ENCODE measurements at regions not wholly inside any gene's neighbourhood (a gene's known extent, or its start where the extent isn't known, plus 50 kb on each side); places are given as distances from the start of the nearest gene placed in this dataset.

GRCh38 chr5:101430551-101430950 lies 527.5 kb upstream of the ST8SIA4 start:
- H3K9me3 ChIP-seq (ENCODE audit: control insufficient read depth in 1 of 2, low read length in 2 of 2) = no peaks in the 10 kb centered on the region
- H3K27me3 ChIP-seq (ENCODE audit: low read depth, low read length) = no peaks in the 10 kb centered on the region
- no peaks in the 10 kb centered on the region for H3K4me1 ChIP-seq (ENCODE audit: control insufficient read depth in 1 of 2, insufficient read depth in 2 of 2, low read length in 2 of 2)
- H3K4me3 ChIP-seq (ENCODE audit: low read depth in 1 of 2, low read length in 2 of 2) = no peak overlapping the region
- H3K36me3 ChIP-seq (ENCODE audit: control insufficient read depth in 1 of 2, insufficient read depth in 2 of 2, low read length in 2 of 2) = no peaks in the 10 kb centered on the region
- no peak overlapping the region for H3K27ac ChIP-seq (ENCODE audit: low read length)

GRCh38 chr5:101429241-101429640 lies 526.2 kb upstream of the ST8SIA4 start:
- no peaks in the 10 kb centered on the region for H3K36me3 ChIP-seq (ENCODE audit: control insufficient read depth in 1 of 2, insufficient read depth in 2 of 2, low read length in 2 of 2)
- H3K4me1 ChIP-seq (ENCODE audit: control insufficient read depth in 1 of 2, insufficient read depth in 2 of 2, low read length in 2 of 2) = no peaks in the 10 kb centered on the region
- no peaks in the 10 kb centered on the region for H3K27me3 ChIP-seq (ENCODE audit: low read depth, low read length)
- H3K9me3 ChIP-seq (ENCODE audit: control insufficient read depth in 1 of 2, low read length in 2 of 2) = no peaks in the 10 kb centered on the region
- no peak overlapping the region for H3K27ac ChIP-seq (ENCODE audit: low read length)
- no peak overlapping the region for H3K4me3 ChIP-seq (ENCODE audit: low read depth in 1 of 2, low read length in 2 of 2)

- Histone ChIP-seq H3K9me3 (ENCODE audit: control insufficient read depth in 1 of 2, low read length in 2 of 2) (no peaks in the 10 kb centered on the region), H3K27ac (ENCODE audit: low read length) (no peak overlapping the region), H3K4me1 (ENCODE audit: control insufficient read depth in 1 of 2, insufficient read depth in 2 of 2, low read length in 2 of 2) (no peaks in the 10 kb centered on the region), H3K27me3 (ENCODE audit: low read depth, low read length) (no peaks in the 10 kb centered on the region), H3K36me3 (ENCODE audit: control insufficient read depth in 1 of 2, insufficient read depth in 2 of 2, low read length in 2 of 2) (no peaks in the 10 kb centered on the region), H3K4me3 (ENCODE audit: low read depth in 1 of 2, low read length in 2 of 2) (no peak overlapping the region)
Measured at GRCh38 chr5:101425339-101425859, 522.3 kb upstream of the ST8SIA4 start.

- Histone ChIP-seq H3K27ac (ENCODE audit: low read length) (no peak overlapping the region), H3K4me1 (ENCODE audit: control insufficient read depth in 1 of 2, insufficient read depth in 2 of 2, low read length in 2 of 2) (no peaks in the 10 kb centered on the region), H3K4me3 (ENCODE audit: low read depth in 1 of 2, low read length in 2 of 2) (no peak overlapping the region), H3K36me3 (ENCODE audit: control insufficient read depth in 1 of 2, insufficient read depth in 2 of 2, low read length in 2 of 2) (no peaks in the 10 kb centered on the region), H3K9me3 (ENCODE audit: control insufficient read depth in 1 of 2, low read length in 2 of 2) (no peaks in the 10 kb centered on the region), H3K27me3 (ENCODE audit: low read depth, low read length) (no peaks in the 10 kb centered on the region)
Measured at GRCh38 chr5:101424530-101425175, 521.6 kb upstream of the ST8SIA4 start.

- no peak overlapping the region for H3K4me3 ChIP-seq (ENCODE audit: low read depth in 1 of 2, low read length in 2 of 2)
- H3K4me1 ChIP-seq (ENCODE audit: control insufficient read depth in 1 of 2, insufficient read depth in 2 of 2, low read length in 2 of 2) = peaks cover 0 to 6% of the 10 kb centered on the region in 2 donors
- no peaks in the 10 kb centered on the region for H3K36me3 ChIP-seq (ENCODE audit: control insufficient read depth in 1 of 2, insufficient read depth in 2 of 2, low read length in 2 of 2)
- no peaks in the 10 kb centered on the region for H3K9me3 ChIP-seq (ENCODE audit: control insufficient read depth in 1 of 2, low read length in 2 of 2)
- H3K27me3 ChIP-seq (ENCODE audit: low read depth, low read length) = no peaks in the 10 kb centered on the region
- H3K27ac ChIP-seq (ENCODE audit: low read length) = no peak overlapping the region
Measured at GRCh38 chr5:101418713-101419118, 515.6 kb upstream of the ST8SIA4 start.

- Histone ChIP-seq H3K27ac (ENCODE audit: low read length) (no peak overlapping the region), H3K27me3 (ENCODE audit: low read depth, low read length) (no peaks in the 10 kb centered on the region), H3K9me3 (ENCODE audit: control insufficient read depth in 1 of 2, low read length in 2 of 2) (no peaks in the 10 kb centered on the region), H3K4me1 (ENCODE audit: control insufficient read depth in 1 of 2, insufficient read depth in 2 of 2, low read length in 2 of 2) (no peaks in the 10 kb centered on the region), H3K36me3 (ENCODE audit: control insufficient read depth in 1 of 2, insufficient read depth in 2 of 2, low read length in 2 of 2) (no peaks in the 10 kb centered on the region), H3K4me3 (ENCODE audit: low read depth in 1 of 2, low read length in 2 of 2) (no peak overlapping the region)
Measured at GRCh38 chr5:101404531-101404930, 501.4 kb upstream of the ST8SIA4 start.

GRCh38 chr5:101393795-101394450 lies 490.8 kb upstream of the ST8SIA4 start:
- no peaks in the 10 kb centered on the region for H3K27me3 ChIP-seq (ENCODE audit: low read depth, low read length)

GRCh38 chr5:101390151-101390908 lies 487.2 kb upstream of the ST8SIA4 start:
- Histone ChIP-seq H3K4me3 (ENCODE audit: low read depth in 1 of 2, low read length in 2 of 2) (no peak overlapping the region), H3K36me3 (ENCODE audit: control insufficient read depth in 1 of 2, insufficient read depth in 2 of 2, low read length in 2 of 2) (no peaks in the 10 kb centered on the region), H3K9me3 (ENCODE audit: control insufficient read depth in 1 of 2, low read length in 2 of 2) (no peaks in the 10 kb centered on the region), H3K4me1 (ENCODE audit: control insufficient read depth in 1 of 2, insufficient read depth in 2 of 2, low read length in 2 of 2) (no peaks in the 10 kb centered on the region), H3K27me3 (ENCODE audit: low read depth, low read length) (no peaks in the 10 kb centered on the region), H3K27ac (ENCODE audit: low read length) (no peak overlapping the region)

More at GRCh38 chr5:101393795-101394450, 490.8 kb upstream of the ST8SIA4 start:
- H3K9me3 ChIP-seq (ENCODE audit: control insufficient read depth in 1 of 2, low read length in 2 of 2) = no peaks in the 10 kb centered on the region
- no peak overlapping the region for H3K4me3 ChIP-seq (ENCODE audit: low read depth in 1 of 2, low read length in 2 of 2)
- H3K4me1 ChIP-seq (ENCODE audit: control insufficient read depth in 1 of 2, insufficient read depth in 2 of 2, low read length in 2 of 2) = no peaks in the 10 kb centered on the region
- no peaks in the 10 kb centered on the region for H3K36me3 ChIP-seq (ENCODE audit: control insufficient read depth in 1 of 2, insufficient read depth in 2 of 2, low read length in 2 of 2)
- no peak overlapping the region for H3K27ac ChIP-seq (ENCODE audit: low read length)

- Histone ChIP-seq H3K9me3 (ENCODE audit: control insufficient read depth in 1 of 2, low read length in 2 of 2) (no peaks in the 10 kb centered on the region), H3K27me3 (ENCODE audit: low read depth, low read length) (no peaks in the 10 kb centered on the region), H3K36me3 (ENCODE audit: control insufficient read depth in 1 of 2, insufficient read depth in 2 of 2, low read length in 2 of 2) (no peaks in the 10 kb centered on the region), H3K4me3 (ENCODE audit: low read depth in 1 of 2, low read length in 2 of 2) (no peak overlapping the region), H3K4me1 (ENCODE audit: control insufficient read depth in 1 of 2, insufficient read depth in 2 of 2, low read length in 2 of 2) (no peaks in the 10 kb centered on the region), H3K27ac (ENCODE audit: low read length) (no peak overlapping the region)
Measured at GRCh38 chr5:101385276-101385675, 482.2 kb upstream of the ST8SIA4 start.

GRCh38 chr5:101370181-101370580 lies 467.1 kb upstream of the ST8SIA4 start:
- H3K36me3 ChIP-seq (ENCODE audit: control insufficient read depth in 1 of 2, insufficient read depth in 2 of 2, low read length in 2 of 2) = no peaks in the 10 kb centered on the region
- no peak overlapping the region for H3K4me3 ChIP-seq (ENCODE audit: low read depth in 1 of 2, low read length in 2 of 2)
- no peak overlapping the region for H3K27ac ChIP-seq (ENCODE audit: low read length)
- no peaks in the 10 kb centered on the region for H3K27me3 ChIP-seq (ENCODE audit: low read depth, low read length)
- H3K4me1 ChIP-seq (ENCODE audit: control insufficient read depth in 1 of 2, insufficient read depth in 2 of 2, low read length in 2 of 2) = no peaks in the 10 kb centered on the region
- no peaks in the 10 kb centered on the region for H3K9me3 ChIP-seq (ENCODE audit: control insufficient read depth in 1 of 2, low read length in 2 of 2)

GRCh38 chr5:101364469-101364868 lies 461.4 kb upstream of the ST8SIA4 start:
- Histone ChIP-seq H3K9me3 (ENCODE audit: control insufficient read depth in 1 of 2, low read length in 2 of 2) (no peaks in the 10 kb centered on the region), H3K27ac (ENCODE audit: low read length) (no peak overlapping the region), H3K4me1 (ENCODE audit: control insufficient read depth in 1 of 2, insufficient read depth in 2 of 2, low read length in 2 of 2) (no peaks in the 10 kb centered on the region), H3K36me3 (ENCODE audit: control insufficient read depth in 1 of 2, insufficient read depth in 2 of 2, low read length in 2 of 2) (no peaks in the 10 kb centered on the region), H3K4me3 (ENCODE audit: low read depth in 1 of 2, low read length in 2 of 2) (no peak overlapping the region), H3K27me3 (ENCODE audit: low read depth, low read length) (no peaks in the 10 kb centered on the region)
